H1 (cell line): ENCODE measurements at regions not wholly inside any gene's neighbourhood (a gene's known extent, or its start where the extent isn't known, plus 50 kb on each side); places are given as distances from the start of the nearest gene placed in this dataset.

Experiments used
- CTCF ChIA-PET: fragments of 300-600 bp; sonication (Branson Sonifier 250); formaldehyde crosslinking; loops from one replicate; lab custom pipeline; 2021; ENCODE audit not compliant: partially characterized antibody; lab: Charles Lee
- POLR2A ChIA-PET: fragments of 300-600 bp; sonication (Branson Sonifier 250); formaldehyde crosslinking; loops from one replicate; lab custom pipeline; 2021; ENCODE audit warnings: inconsistent platforms; ENCODE audit not compliant: partially characterized antibody; lab: Charles Lee
- DNase-seq, 2 experiments: peaks; one replicate each; pipeline versions ENCODE4 v3.0.0 to v3.0.0-alpha.2; 2010 to 2022; ENCODE audit warnings: low spot score in 2 of 2, low read depth in 1 of 2, mixed read lengths in 1 of 2
- FAIRE-seq: peaks from 2 replicates; lab custom pipeline; 2011; peaks lifted over from hg19 to GRCh38; lab: Jason Lieb, UNC
- H2AFZ ChIP-seq: 2 replicates; pipeline ENCODE4 v1.8.1; 2012; ENCODE audit warnings: low read length, inconsistent platforms
- H2AK5ac ChIP-seq: 2 replicates; pipeline ENCODE4 v1.6.1; 2013; ENCODE audit warnings: low read depth, low read length
- H2BK120ac ChIP-seq: replicated peaks from 2 replicates; pipeline ENCODE3; 2013; ENCODE audit warnings: low read depth, low read length, inconsistent platforms
- H2BK12ac ChIP-seq: 2 replicates; pipeline ENCODE4 v1.6.1; 2013; ENCODE audit warnings: low read depth, low read length
- H2BK15ac ChIP-seq: 2 replicates; pipeline ENCODE4 v1.6.1; 2013; ENCODE audit warnings: low read length
- H2BK20ac ChIP-seq: 2 replicates; pipeline ENCODE4 v1.6.1; 2013; ENCODE audit warnings: low read length
- H2BK5ac ChIP-seq: 2 replicates; pipeline ENCODE4 v1.6.1; 2013; ENCODE audit warnings: low read depth, low read length
- H3K14ac ChIP-seq: 2 replicates; pipeline ENCODE4 v1.6.1; 2013; ENCODE audit warnings: inconsistent platforms; ENCODE audit not compliant: insufficient read length
- H3K18ac ChIP-seq: 2 replicates; pipeline ENCODE4 v1.6.1; 2013; ENCODE audit warnings: low read length; ENCODE audit errors: extremely low read depth
- H3K23ac ChIP-seq: 2 replicates; pipeline ENCODE4 v1.6.1; 2013; ENCODE audit warnings: inconsistent platforms; ENCODE audit not compliant: insufficient read length
- H3K23me2 ChIP-seq: 2 replicates; pipeline ENCODE4 v1.6.1; 2013; ENCODE audit warnings: low read depth, low read length
- H3K27ac ChIP-seq: 2 replicates; pipeline ENCODE4 v1.6.1; 2011; ENCODE audit warnings: low read depth, low read length, inconsistent platforms
- H3K27me3 ChIP-seq, 4 experiments: replicated peaks in 1 of 4; 1 replicate in 1 of 4; 2 replicates in 3 of 4; pipeline versions ENCODE4 v1.6.1 to v1.8.1; 2011 to 2013; ENCODE audit warnings: low read length in 3 of 4, mild to moderate bottlenecking in 3 of 4, inconsistent platforms in 2 of 4, mixed read lengths in 2 of 4, moderate library complexity in 1 of 4; ENCODE audit not compliant: control insufficient read depth in 3 of 4, insufficient read depth in 3 of 4; ENCODE audit errors: extremely low read depth in 1 of 4
- H3K36me3 ChIP-seq, 4 experiments: 2 replicates each; pipeline versions ENCODE4 v1.6.1 to v1.8.1; 2011 to 2013; ENCODE audit warnings: mild to moderate bottlenecking in 4 of 4, low read length in 3 of 4, moderate library complexity in 2 of 4, control low read depth in 1 of 4, inconsistent platforms in 1 of 4; ENCODE audit not compliant: insufficient read depth in 4 of 4, control insufficient read depth in 2 of 4
- H3K4ac ChIP-seq: replicated peaks from 2 replicates; pipeline ENCODE3; 2013; ENCODE audit warnings: low read length, low read depth, mixed read lengths, inconsistent platforms; ENCODE audit not compliant: insufficient read length
- H3K4me1 ChIP-seq, 4 experiments: replicated peaks in 1 of 4; 1 replicate in 1 of 4; 2 replicates in 3 of 4; pipeline versions ENCODE4 v1.6.1 to v1.8.1; 2011 to 2013; ENCODE audit warnings: low read length in 3 of 4, inconsistent platforms in 2 of 4, mixed read lengths in 1 of 4; ENCODE audit not compliant: insufficient read depth in 4 of 4, control insufficient read depth in 3 of 4
- H3K4me2 ChIP-seq, 2 experiments: 2 replicates each; pipeline versions ENCODE4 v1.6.1 to v1.8.1; 2011 to 2013; ENCODE audit warnings: low read depth in 2 of 2, low read length in 2 of 2, control low read depth in 1 of 2, inconsistent platforms in 1 of 2, mild to moderate bottlenecking in 1 of 2; ENCODE audit not compliant: insufficient read depth in 1 of 2
- H3K4me3 ChIP-seq, 4 experiments: fragments of 200-600, 300-600 bp in 1 of 4; sonication (generic), shearing (Covaris generic), sonication (Bioruptor Twin) in 1 of 4; 2 replicates each; pipeline versions ENCODE4 v1.5.1 to v1.8.1; 2011 to 2016; ENCODE audit warnings: low read length in 4 of 4, low read depth in 3 of 4, control low read depth in 2 of 4, inconsistent platforms in 2 of 4, mild to moderate bottlenecking in 2 of 4, mixed read lengths in 1 of 4, moderate library complexity in 1 of 4; ENCODE audit not compliant: insufficient read depth in 2 of 4; ENCODE audit errors: extremely low read depth in 1 of 4
- H3K56ac ChIP-seq: replicated peaks from 2 replicates; pipeline ENCODE3; 2013; ENCODE audit warnings: low read depth, mild to moderate bottlenecking, mixed read lengths, low read length, inconsistent platforms; ENCODE audit not compliant: insufficient read length
- H3K79me1 ChIP-seq: 2 replicates; pipeline ENCODE4 v1.6.1; 2013; ENCODE audit warnings: low read depth, low read length, control low read depth
- H3K79me2 ChIP-seq, 2 experiments: 2 replicates each; pipeline versions ENCODE4 v1.6.1 to v1.8.1; 2012 to 2013; ENCODE audit warnings: low read length in 2 of 2, mild to moderate bottlenecking in 2 of 2, inconsistent platforms in 1 of 2; ENCODE audit not compliant: insufficient read depth in 2 of 2, control insufficient read depth in 1 of 2
- H3K9ac ChIP-seq, 4 experiments: replicated peaks in 1 of 4; 1 replicate in 1 of 4; 2 replicates in 3 of 4; pipeline versions ENCODE4 v1.6.1 to v1.8.1; 2011 to 2013; ENCODE audit warnings: low read depth in 3 of 4, low read length in 3 of 4, control low read depth in 2 of 4, mild to moderate bottlenecking in 2 of 4, moderate library complexity in 2 of 4, inconsistent platforms in 1 of 4; ENCODE audit errors: extremely low read depth in 1 of 4
- H3K9me3 ChIP-seq, 2 experiments: 2 replicates each; pipeline versions ENCODE4 v1.6.1 to v1.8.1; 2012 to 2013; ENCODE audit warnings: mild to moderate bottlenecking in 2 of 2, moderate library complexity in 2 of 2, control low read depth in 1 of 2, inconsistent platforms in 1 of 2, low read depth in 1 of 2, low read length in 1 of 2, mixed read lengths in 1 of 2; ENCODE audit not compliant: insufficient read depth in 2 of 2
- H4K20me1 ChIP-seq, 2 experiments: replicated peaks in 1 of 2; 2 replicates each; pipeline versions ENCODE3 to v1.8.1; 2011 to 2013; ENCODE audit warnings: inconsistent platforms in 2 of 2, low read length in 2 of 2, mild to moderate bottlenecking in 1 of 2; ENCODE audit not compliant: insufficient read depth in 2 of 2, control insufficient read depth in 1 of 2
- H4K5ac ChIP-seq: 2 replicates; pipeline ENCODE4 v1.6.1; 2013; ENCODE audit warnings: low read length, low read depth, mixed read lengths, inconsistent platforms; ENCODE audit not compliant: insufficient read length
- H4K8ac ChIP-seq: 2 replicates; pipeline ENCODE4 v1.8.0; 2013; ENCODE audit warnings: mild to moderate bottlenecking, moderate library complexity, low read length, inconsistent platforms; ENCODE audit not compliant: insufficient read depth; ENCODE audit errors: extremely low read depth
- H4K91ac ChIP-seq: replicated peaks from 2 replicates; pipeline ENCODE3; 2013; ENCODE audit warnings: low read length, mixed read lengths, inconsistent platforms; ENCODE audit not compliant: insufficient read length
- ASH2L ChIP-seq: fragments of 200-600, 300-600 bp; sonication (generic); IDR thresholded peaks from one replicate; pipeline ENCODE4 v1.7.1; 2017; ENCODE audit warnings: low read length
- FOSL1 ChIP-seq: IDR thresholded peaks from 2 replicates; pipeline ENCODE4 v1.6.1; 2011; ENCODE audit warnings: mild to moderate bottlenecking, low read depth, low read length, moderate library complexity; ENCODE audit not compliant: insufficient read depth
- KDM4A ChIP-seq: IDR thresholded peaks from one replicate; pipeline ENCODE4 v1.7.1; 2012; ENCODE audit warnings: low read depth, mild to moderate bottlenecking, moderate library complexity, low read length, inconsistent platforms; ENCODE audit not compliant: severe bottlenecking
- MAFK ChIP-seq: IDR thresholded peaks from 2 replicates; pipeline ENCODE4 v1.6.1; 2012; ENCODE audit warnings: low read depth, mild to moderate bottlenecking, improper control_type of control experiment, low read length
- MAX ChIP-seq: IDR thresholded peaks from 2 replicates; pipeline ENCODE4 v1.6.1; 2012; ENCODE audit warnings: inconsistent platforms
- POLR2A ChIP-seq, 2 experiments: IDR thresholded peaks; 1 replicate in 1 of 2; 2 replicates in 1 of 2; pipeline ENCODE4 v1.6.1; 2011; ENCODE audit warnings: low read depth in 2 of 2, low read length in 2 of 2, mild to moderate bottlenecking in 2 of 2; ENCODE audit errors: control extremely low read depth in 1 of 2
- RAD21 ChIP-seq, 2 experiments: IDR thresholded peaks in 1 of 2; conservative IDR thresholded peaks in 1 of 2; 2 replicates each; pipeline ENCODE4 v1.6.1; 2011; ENCODE audit warnings: low read depth in 2 of 2, low read length in 2 of 2, improper control_type of control experiment in 1 of 2, inconsistent platforms in 1 of 2, mild to moderate bottlenecking in 1 of 2, moderate library complexity in 1 of 2
- SRF ChIP-seq: IDR thresholded peaks from 2 replicates; pipeline ENCODE4 v1.6.1; 2011; ENCODE audit warnings: mild to moderate bottlenecking, low read depth, low read length, moderate library complexity
- TAF1 ChIP-seq: IDR thresholded peaks from 2 replicates; pipeline ENCODE4 v1.6.1; 2011; ENCODE audit warnings: mild to moderate bottlenecking, low read depth, low read length
- USF2 ChIP-seq: IDR thresholded peaks from 2 replicates; pipeline ENCODE4 v1.6.1; 2011; ENCODE audit warnings: low read length, improper control_type of control experiment
- WGBS, 2 experiments: shearing (Covaris generic) in 1 of 2; methylation state at CpG; one replicate each; pipeline versions ENCODE4 v1.1.6 to v1.1.7; 2013 to 2015; ENCODE audit warnings: low lambda C conversion rate in 2 of 2, mixed read lengths in 2 of 2, inconsistent platforms in 1 of 2, low coverage in 1 of 2, missing lambda C conversion rate in 1 of 2; ENCODE audit not compliant: insufficient replicate concordance in 2 of 2, insufficient coverage in 1 of 2, insufficient read length in 1 of 2; ENCODE audit errors: extremely low coverage in 1 of 2, missing lambda C conversion rate in 1 of 2; 5-methylcytosine and 5-hydroxymethylcytosine counted together

- Histone ChIP-seq H3K36me3 (no peaks in the 10 kb centered on the region), H2BK12ac (no peak overlapping the region), H3K4me3 (no peak overlapping the region), H3K4ac (no peak overlapping the region), H2BK20ac (no peak overlapping the region), H3K23ac (no peak overlapping the region), H3K4me2 (no peak overlapping the region), H3K79me1 (no peaks in the 10 kb centered on the region), H3K56ac (no peak overlapping the region), H3K9me3 (peaks cover 0 to 7% of the 10 kb centered on the region in 2 experiments; a peak in 1 of 4 replicates), H3K79me2 (no peaks in the 10 kb centered on the region), H2AK5ac (no peak overlapping the region), H4K5ac (no peak overlapping the region), H3K4me1 (no peaks in the 10 kb centered on the region), H2BK5ac (no peak overlapping the region), H3K27me3 (no peaks in the 10 kb centered on the region), H2BK120ac (no peak overlapping the region), H2AFZ (no peak overlapping the region), H3K23me2 (no peaks in the 10 kb centered on the region), H3K27ac (no peak overlapping the region), H3K9ac (no peak overlapping the region), H4K20me1 (no peaks in the 10 kb centered on the region), H4K91ac (no peak overlapping the region), H4K8ac (no peak overlapping the region), H3K14ac (no peak overlapping the region), H3K18ac (no peak overlapping the region), H2BK15ac (no peak overlapping the region)
- TF ChIP-seq POLR2A (IDR thresholded peaks at IDR 0.05; ENCODE audit: control extremely low read depth in 1 of 2, low read depth in 2 of 2, low read length in 2 of 2) (no peak), USF2 (no peak), FOSL1 (no peak), TAF1 (no peak), MAFK (no peak), RAD21 (IDR thresholded peaks at IDR 0.05 in 1 of 2, conservative IDR thresholded peaks at IDR 0.05 in 1 of 2; ENCODE audit: low read depth in 2 of 2, low read length in 2 of 2) (no peak), MAX (no peak), KDM4A (no peak), ASH2L (no peak), SRF (no peak)
- ChIA-PET POLR2A (no interaction called here), CTCF (no interaction called here)
- FAIRE-seq, result no peak
- no peak for DNase-seq
- 90% methylated on average over 4 of the region's 4 CpGs; no CpG with 5 or more reads in 1 of the 2 experiments for WGBS, 2 experiments
Measured at GRCh38 chr4:158046345-158046744, 126.5 kb downstream of the GASK1B start.
